ENCODE measurements at regions not wholly inside any gene's neighbourhood (a gene's known extent, or its start where the extent isn't known, plus 50 kb on each side); places are given as distances from the start of the nearest gene placed in this dataset.

DNA sequence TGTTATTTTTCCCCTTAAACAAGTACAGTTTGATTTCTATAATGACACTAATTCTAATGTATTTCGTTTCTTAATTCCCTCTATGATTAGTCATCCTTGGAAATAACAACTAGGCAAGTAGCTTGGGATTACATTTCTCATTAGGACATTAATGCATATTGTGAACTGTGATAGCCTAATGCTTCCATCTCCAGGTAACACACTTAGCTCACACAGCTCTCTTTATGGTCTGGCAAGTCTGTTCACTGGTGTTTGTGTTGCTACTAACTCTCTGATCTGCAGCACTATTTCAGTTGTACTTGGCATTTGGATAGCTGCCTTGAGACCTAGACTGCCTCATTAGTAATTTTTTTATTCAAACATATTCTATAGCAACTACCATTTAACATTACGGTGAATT is 853.2 kb downstream of the SORCS3 start:
- DNase-seq, result no peak

- DNase-seq, result no peak
Observed at GRCh38 chr10:105473170-105473569, 832.1 kb downstream of the SORCS3 start.

- no peak for DNase-seq
Observed at GRCh38 chr10:105468759-105469158, 827.7 kb downstream of the SORCS3 start.

- DNase-seq, result no peak
Observed at GRCh38 chr10:105466521-105466920, 825.4 kb downstream of the SORCS3 start.

DNA sequence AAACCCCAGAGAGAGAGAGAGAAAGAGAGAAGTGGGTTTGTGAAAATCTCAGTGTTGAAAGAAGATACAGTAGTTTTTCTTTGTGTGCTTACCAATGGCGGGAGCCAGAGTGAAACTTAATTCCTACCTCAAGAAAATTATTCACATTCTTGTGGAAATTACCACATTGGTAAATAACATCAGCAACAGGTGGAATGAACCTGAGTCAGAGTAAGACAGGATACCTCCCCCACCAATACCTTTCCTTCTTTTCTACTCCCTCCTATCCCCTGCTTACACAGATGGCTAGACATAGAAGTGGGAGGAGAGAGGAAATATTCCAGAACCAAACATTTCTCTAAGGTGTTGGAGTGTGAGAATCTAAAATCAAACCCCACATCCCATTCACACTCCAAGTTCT is 793.9 kb downstream of the SORCS3 start:
- DNase-seq, result no peak

DNA sequence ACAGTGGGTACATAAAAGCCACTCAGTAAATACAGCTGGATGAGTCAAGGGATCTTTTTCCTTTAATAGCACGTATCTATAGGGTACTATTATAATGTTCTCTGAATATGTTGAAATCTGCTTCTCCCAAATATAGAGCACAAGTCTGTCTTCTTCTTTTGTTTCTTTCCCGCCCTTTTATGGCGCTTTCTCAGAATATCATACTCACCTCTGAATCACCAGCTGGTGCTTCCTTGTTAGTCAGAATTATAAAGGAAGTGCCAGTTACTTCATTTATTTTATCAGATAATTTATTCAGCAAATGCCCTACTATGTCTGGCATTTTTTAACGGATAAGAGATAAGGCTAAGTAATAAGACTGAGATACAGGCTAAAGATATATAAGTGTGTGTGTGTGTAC is 772.9 kb downstream of the SORCS3 start:
- DNase-seq, result no peak

DNA sequence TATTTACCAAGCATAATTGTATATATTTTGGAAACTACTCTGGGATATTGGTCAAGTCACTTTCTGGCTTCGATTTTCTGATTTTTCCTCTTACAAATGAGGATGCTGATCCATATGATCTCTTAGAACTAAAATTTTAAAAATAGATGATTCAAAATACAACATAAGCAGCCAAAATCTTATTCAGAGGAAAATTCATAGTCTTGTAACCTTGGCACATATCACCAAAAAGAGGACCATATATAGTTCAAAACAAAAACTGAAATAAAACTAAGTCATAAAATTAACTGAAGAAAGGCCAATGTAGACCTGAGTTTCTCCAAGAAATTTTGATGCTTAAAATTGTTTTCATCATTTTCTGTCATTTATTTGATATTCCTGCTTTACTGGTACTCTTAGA is 768.3 kb downstream of the SORCS3 start:
- no peak for DNase-seq

GRCh38 chr10:105406488-105406887 is 765.4 kb downstream of the SORCS3 start:
- DNase-seq, result no peak

DNA sequence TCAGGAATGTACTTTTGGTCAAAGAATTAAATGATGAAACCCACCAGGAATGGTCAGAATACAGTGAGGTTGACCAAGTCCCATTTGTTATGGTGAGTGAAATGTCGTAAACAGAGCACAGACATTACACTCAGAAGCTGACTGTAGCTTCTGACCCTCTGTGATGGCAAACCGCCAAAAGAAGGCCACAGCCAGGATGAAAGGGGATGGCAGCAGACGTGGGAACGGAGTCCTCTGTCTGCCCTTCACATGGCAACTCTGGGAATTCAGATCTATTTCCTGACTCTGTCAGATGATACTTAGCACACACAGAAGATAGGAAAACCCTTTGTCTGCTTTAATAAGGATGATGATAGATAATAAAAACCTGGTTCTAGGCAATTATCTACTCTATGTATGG is 757.1 kb downstream of the SORCS3 start:
- DNase-seq, result no peak

- DNase-seq, result no peak
Observed at GRCh38 chr10:105391670-105392351, 750.7 kb downstream of the SORCS3 start.

- DNase-seq, result no peak
Observed at GRCh38 chr10:105387971-105388370, 746.9 kb downstream of the SORCS3 start.

DNA sequence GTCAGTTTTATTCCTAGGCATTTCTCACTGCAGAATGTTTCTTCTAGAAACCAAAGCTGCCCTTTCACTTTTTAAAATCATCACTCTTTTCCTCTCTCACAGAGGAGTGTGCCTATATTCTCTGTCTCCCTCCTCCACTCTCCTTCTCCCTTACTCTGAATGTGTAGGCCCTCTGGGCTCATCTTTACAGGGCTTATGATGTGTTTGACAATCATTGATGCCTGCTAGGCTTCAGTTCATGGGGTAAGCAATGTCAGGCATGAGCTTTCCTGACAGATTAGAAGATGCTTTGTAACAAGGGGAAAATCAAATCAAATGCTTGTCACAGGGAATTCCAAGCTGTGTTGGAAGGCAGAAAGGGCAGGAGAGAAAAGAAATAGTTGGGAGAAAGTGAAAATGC is 742.9 kb downstream of the SORCS3 start:
- no peak for DNase-seq

- no peak for DNase-seq
Observed at GRCh38 chr10:105370692-105371091, 729.6 kb downstream of the SORCS3 start.

- DNase-seq, result no peak
Observed at GRCh38 chr10:105359708-105360107, 718.6 kb downstream of the SORCS3 start.

- no peak for DNase-seq
Observed at GRCh38 chr10:105358911-105359310, 717.8 kb downstream of the SORCS3 start.

DNA sequence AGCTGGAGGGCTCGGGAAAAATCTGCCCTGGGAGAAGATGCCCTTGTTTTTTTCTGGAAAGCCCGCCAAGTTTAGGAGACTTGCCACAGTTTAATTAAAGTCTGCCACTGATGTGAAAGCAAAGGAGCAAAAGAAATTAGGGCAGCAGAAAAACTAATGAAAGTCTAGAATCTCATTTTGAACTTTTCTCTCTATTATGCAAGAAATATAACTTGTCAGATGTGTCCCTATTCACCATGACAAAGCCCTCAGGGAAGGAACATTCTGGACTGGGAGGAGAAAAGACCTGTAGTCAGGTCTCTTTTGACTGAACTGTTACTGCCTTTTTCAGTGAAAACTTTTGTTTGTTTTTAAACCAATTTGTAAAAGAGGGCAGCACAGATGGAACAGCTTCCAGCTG is 715.5 kb downstream of the SORCS3 start:
- DNase-seq, result no peak

GRCh38 chr10:105354010-105354409 is 712.9 kb downstream of the SORCS3 start:
- no peak for DNase-seq

- DNase-seq, result no peak
Observed at GRCh38 chr10:105352827-105353226, 711.7 kb downstream of the SORCS3 start.

DNA sequence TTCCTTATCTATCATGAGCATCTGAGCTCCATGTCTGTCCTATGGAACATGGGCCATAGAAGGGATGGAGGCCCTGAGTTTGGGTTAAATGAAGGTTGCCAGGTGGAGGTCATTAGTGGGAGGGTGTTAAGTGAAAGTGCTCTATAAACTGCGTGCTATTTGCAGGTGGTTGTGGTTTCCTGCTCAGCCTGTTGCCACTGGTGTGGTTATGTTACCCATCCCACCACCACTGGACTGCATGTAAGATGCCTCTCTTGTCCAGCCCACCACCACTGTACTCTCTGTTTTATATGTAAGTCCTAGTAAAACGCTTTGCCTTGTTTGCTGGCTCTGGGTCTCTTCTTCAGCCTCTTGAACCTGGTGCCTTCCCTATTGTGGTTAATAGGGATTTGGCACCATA is 711.2 kb downstream of the SORCS3 start:
- DNase-seq, result no peak

GRCh38 chr10:105351187-105351586 is 710.1 kb downstream of the SORCS3 start:
- DNase-seq, result no peak

DNA sequence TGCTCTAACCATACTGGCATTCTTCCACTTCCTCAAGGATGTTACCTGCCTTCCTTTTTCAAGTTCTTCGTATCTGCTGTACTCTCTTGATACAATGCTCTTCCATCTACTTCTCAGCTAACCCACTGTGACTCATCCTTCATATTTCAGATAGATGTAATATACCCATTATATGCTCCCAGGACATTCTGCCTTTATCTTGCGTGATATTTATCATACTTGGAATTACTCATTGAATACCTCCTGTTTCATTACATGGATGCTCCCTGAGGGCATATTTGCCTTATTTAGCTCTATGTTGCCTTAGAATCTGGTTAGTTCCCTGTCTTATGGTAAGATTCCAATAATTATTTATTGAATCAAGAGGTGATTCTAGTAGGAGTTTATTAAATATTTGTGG is 706.4 kb downstream of the SORCS3 start:
- DNase-seq, result no peak

DNA sequence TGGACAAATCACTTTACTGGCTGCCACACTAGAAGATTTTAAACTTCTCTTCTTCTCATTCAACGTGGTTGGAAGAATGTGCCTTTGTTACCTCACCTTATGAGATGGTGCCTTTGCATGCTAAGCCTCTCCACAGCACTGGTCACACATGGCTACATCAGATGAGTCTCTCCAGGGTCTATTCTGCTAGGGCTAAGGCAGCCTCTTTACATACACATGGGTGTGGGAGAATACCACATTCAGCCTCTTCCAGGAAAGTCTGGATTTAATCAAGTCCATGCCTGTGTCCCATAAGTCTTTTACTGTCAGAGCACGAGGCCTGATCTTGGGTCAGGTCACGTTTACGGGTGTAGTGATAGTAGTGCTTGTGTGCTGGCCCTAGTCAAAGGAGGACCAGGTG is 701.5 kb downstream of the SORCS3 start:
- DNase-seq, result no peak

GRCh38 chr10:105339669-105340068 is 698.6 kb downstream of the SORCS3 start:
- no peak for DNase-seq

GRCh38 chr10:105328503-105329133 is 687.5 kb downstream of the SORCS3 start:
- no peak for DNase-seq
